Mesendoderm (in vitro differentiated cells): ENCODE measurements at regions not wholly inside any gene's neighbourhood (a gene's known extent, or its start where the extent isn't known, plus 50 kb on each side); places are given as distances from the start of the nearest gene placed in this dataset.

Experiments used
- DNase-seq: peaks from one replicate; pipeline ENCODE4 v3.0.0; 2013
- H2AK5ac ChIP-seq: 2 replicates; pipeline ENCODE4 v1.6.1; 2013; ENCODE audit warnings: low read length, inconsistent platforms
- H2BK120ac ChIP-seq: 2 replicates; pipeline ENCODE4 v1.6.1; 2013; ENCODE audit warnings: low read depth, mild to moderate bottlenecking, low read length, moderate library complexity, mixed read lengths
- H2BK15ac ChIP-seq: replicated peaks from 2 replicates; pipeline ENCODE4 v1.6.1; 2013; ENCODE audit warnings: low read depth, mild to moderate bottlenecking, moderate library complexity
- H2BK5ac ChIP-seq: 2 replicates; pipeline ENCODE4 v1.6.1; 2013; ENCODE audit warnings: low read length, inconsistent platforms
- H3K18ac ChIP-seq: 2 replicates; pipeline ENCODE4 v1.6.1; 2013; ENCODE audit warnings: mild to moderate bottlenecking, low read length, mixed read lengths
- H3K23ac ChIP-seq: one replicate; pipeline ENCODE4 v1.6.1; 2013; ENCODE audit warnings: low read length
- H3K27ac ChIP-seq: 2 replicates; pipeline ENCODE4 v1.5.1; 2013; ENCODE audit warnings: low read depth, mild to moderate bottlenecking, inconsistent platforms, low read length, moderate library complexity
- H3K27me3 ChIP-seq: 2 replicates; pipeline ENCODE4 v1.6.1; 2013; ENCODE audit warnings: low read length, control low read depth, mild to moderate bottlenecking, inconsistent platforms; ENCODE audit not compliant: insufficient read depth, poor library complexity
- H3K36me3 ChIP-seq: 2 replicates; pipeline ENCODE4 v1.6.1; 2013; ENCODE audit warnings: low read length, inconsistent platforms; ENCODE audit not compliant: control insufficient read depth, insufficient read depth
- H3K4ac ChIP-seq: one replicate; pipeline ENCODE4 v1.6.1; 2013; ENCODE audit warnings: low read depth, mild to moderate bottlenecking, low read length, moderate library complexity
- H3K4me1 ChIP-seq: 2 replicates; pipeline ENCODE4 v1.6.1; 2013; ENCODE audit warnings: low read depth, low read length, inconsistent platforms; ENCODE audit not compliant: control insufficient read depth
- H3K4me2 ChIP-seq: 2 replicates; pipeline ENCODE4 v1.6.1; 2013; ENCODE audit warnings: low read length
- H3K4me3 ChIP-seq: 2 replicates; pipeline ENCODE4 v1.5.1; 2013; ENCODE audit warnings: mild to moderate bottlenecking, low read length
- H3K56ac ChIP-seq: one replicate; pipeline ENCODE4 v1.6.1; 2013; ENCODE audit warnings: low read length
- H3K79me1 ChIP-seq: 2 replicates; pipeline ENCODE4 v1.6.1; 2013; ENCODE audit warnings: low read length, inconsistent platforms
- H3K79me2 ChIP-seq: 2 replicates; pipeline ENCODE4 v1.6.1; 2013; ENCODE audit warnings: mild to moderate bottlenecking, low read length; ENCODE audit not compliant: control insufficient read depth, insufficient read depth
- H3K9ac ChIP-seq: 2 replicates; pipeline ENCODE4 v1.6.1; 2013; ENCODE audit warnings: low read length, inconsistent platforms
- H4K5ac ChIP-seq: one replicate; pipeline ENCODE4 v1.6.1; 2013; ENCODE audit warnings: low read length
- H4K8ac ChIP-seq: one replicate; pipeline ENCODE4 v1.6.1; 2013; ENCODE audit warnings: low read depth, mild to moderate bottlenecking, control low read depth, low read length, moderate library complexity
- WGBS: extraction: QIAGEN DNeasy Blood & Tissue Kit; methylation state at CpG from one replicate; pipeline ENCODE4 v1.1.7; 2013; ENCODE audit warnings: low lambda C conversion rate, missing lambda C conversion rate; ENCODE audit not compliant: insufficient coverage; ENCODE audit errors: extremely low coverage; 5-methylcytosine and 5-hydroxymethylcytosine counted together

DNA sequence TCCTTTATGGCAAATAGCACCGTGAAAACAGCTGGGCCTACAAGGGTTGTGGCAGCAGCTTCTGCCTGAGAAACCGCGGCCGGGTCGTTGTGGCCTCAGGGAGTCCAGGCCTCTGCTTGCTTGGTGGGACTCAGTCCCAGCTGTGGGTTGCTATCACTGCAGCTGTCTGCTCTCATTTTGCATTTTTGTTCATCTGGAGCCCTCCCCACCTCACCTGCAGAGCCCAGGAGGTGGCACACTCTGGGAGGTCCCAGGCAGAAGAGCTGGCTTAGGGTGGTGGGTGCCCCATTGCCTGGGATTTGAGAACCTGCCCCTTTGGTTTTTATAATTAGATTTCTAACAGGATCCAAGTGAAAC, 138.4 kb downstream of the GADD45G start:
- Histone ChIP-seq H4K8ac (no peak overlapping the region), H3K27ac (peak overlapping the region; percentile 51), H2BK5ac (peak overlapping the region; percentile 39), H2AK5ac (no peak overlapping the region), H3K27me3 (no peaks in the 10 kb centered on the region), H3K9ac (no peak overlapping the region), H3K36me3 (no peaks in the 10 kb centered on the region), H2BK15ac (no peak overlapping the region), H3K4me3 (no peak overlapping the region), H2BK120ac (no peak overlapping the region), H3K23ac (no peak overlapping the region), H3K4me2 (no peak overlapping the region), H3K79me2 (no peaks in the 10 kb centered on the region), H4K5ac (no peak overlapping the region), H3K4ac (peak overlapping the region; percentile 38), H3K18ac (peak overlapping the region; percentile 5), H3K79me1 (no peaks in the 10 kb centered on the region), H3K4me1 (peaks cover 4% of the 10 kb centered on the region), H3K56ac (peak overlapping the region; percentile 74)
- DNase-seq: no peak
- WGBS: no CpG with 5 or more reads among the region's 5 CpGs

GRCh38 chr9:89743573-89744254, 138.9 kb downstream of the GADD45G start:
- Histone ChIP-seq H3K18ac (peak overlapping the region; percentile 5), H2BK15ac (no peak overlapping the region), H3K4me2 (no peak overlapping the region), H2BK5ac (no peak overlapping the region), H3K36me3 (no peaks in the 10 kb centered on the region), H3K27me3 (no peaks in the 10 kb centered on the region), H3K79me2 (no peaks in the 10 kb centered on the region), H4K8ac (no peak overlapping the region), H2AK5ac (no peak overlapping the region), H3K79me1 (no peaks in the 10 kb centered on the region), H3K56ac (peak overlapping the region; percentile 6), H3K9ac (no peak overlapping the region), H3K27ac (peak overlapping the region; percentile 4), H3K4me1 (peaks cover 4% of the 10 kb centered on the region), H3K4me3 (no peak overlapping the region), H3K23ac (no peak overlapping the region), H2BK120ac (no peak overlapping the region), H4K5ac (no peak overlapping the region), H3K4ac (peak overlapping the region; percentile 70)
- peak; percentile 85 for DNase-seq
- no CpG with 5 or more reads among the region's 8 CpGs for WGBS

GRCh38 chr9:89744255-89744648, 139.4 kb downstream of the GADD45G start:
- no peaks in the 10 kb centered on the region for H3K79me1 ChIP-seq
- H3K36me3 ChIP-seq: no peaks in the 10 kb centered on the region
- H2AK5ac ChIP-seq: peak overlapping the region; percentile 68
- peak overlapping the region; percentile 28 for H3K18ac ChIP-seq
- no peak for DNase-seq
- H3K27ac ChIP-seq: no peak overlapping the region
- H3K23ac ChIP-seq: no peak overlapping the region
- H2BK120ac ChIP-seq: no peak overlapping the region
- no peak overlapping the region for H2BK15ac ChIP-seq
- H3K4me1 ChIP-seq: peaks cover 4% of the 10 kb centered on the region
- peak overlapping the region; percentile 6 for H3K56ac ChIP-seq
- no peak overlapping the region for H4K5ac ChIP-seq
- no peak overlapping the region for H3K4me3 ChIP-seq
- H3K27me3 ChIP-seq: no peaks in the 10 kb centered on the region
- peak overlapping the region; percentile 70 for H3K4ac ChIP-seq
- no peaks in the 10 kb centered on the region for H3K79me2 ChIP-seq
- no peak overlapping the region for H3K4me2 ChIP-seq
- no CpG with 5 or more reads among the region's 8 CpGs for WGBS
- no peak overlapping the region for H4K8ac ChIP-seq
- H2BK5ac ChIP-seq: no peak overlapping the region
- H3K9ac ChIP-seq: no peak overlapping the region

DNA sequence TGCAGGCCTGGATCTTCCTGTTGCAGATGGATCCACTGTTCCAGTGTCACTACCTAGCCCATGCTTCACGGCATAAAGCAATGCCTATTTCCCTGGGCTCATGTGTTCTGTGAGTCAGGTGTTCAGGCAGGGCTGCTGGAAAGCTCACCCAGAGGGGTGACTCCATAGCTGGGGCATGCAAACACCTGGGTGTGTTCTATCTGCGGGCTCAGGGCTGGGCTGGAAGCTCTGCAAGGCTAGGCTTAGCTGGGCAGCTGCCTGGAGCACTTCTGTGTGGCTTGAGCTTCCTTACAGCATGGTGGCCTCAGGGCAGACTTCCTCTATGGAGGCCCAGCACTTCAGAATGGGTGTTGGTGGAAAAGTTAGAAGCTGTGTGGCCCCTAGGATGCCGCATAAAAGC, 139.9 kb downstream of the GADD45G start:
- Histone ChIP-seq H2BK5ac (no peak overlapping the region), H3K9ac (no peak overlapping the region), H3K4ac (no peak overlapping the region), H3K18ac (peak overlapping the region; percentile 28), H3K23ac (no peak overlapping the region), H3K36me3 (no peaks in the 10 kb centered on the region), H3K27ac (no peak overlapping the region), H3K56ac (no peak overlapping the region), H4K5ac (no peak overlapping the region), H3K4me2 (no peak overlapping the region), H3K4me3 (no peak overlapping the region), H3K4me1 (peaks cover 4% of the 10 kb centered on the region), H3K27me3 (no peaks in the 10 kb centered on the region), H4K8ac (no peak overlapping the region), H3K79me2 (no peaks in the 10 kb centered on the region), H3K79me1 (no peaks in the 10 kb centered on the region), H2BK15ac (no peak overlapping the region), H2BK120ac (no peak overlapping the region), H2AK5ac (peak overlapping the region; percentile 68)
- peak; percentile 58 for DNase-seq
- no CpG with 5 or more reads among the region's 3 CpGs for WGBS

DNA sequence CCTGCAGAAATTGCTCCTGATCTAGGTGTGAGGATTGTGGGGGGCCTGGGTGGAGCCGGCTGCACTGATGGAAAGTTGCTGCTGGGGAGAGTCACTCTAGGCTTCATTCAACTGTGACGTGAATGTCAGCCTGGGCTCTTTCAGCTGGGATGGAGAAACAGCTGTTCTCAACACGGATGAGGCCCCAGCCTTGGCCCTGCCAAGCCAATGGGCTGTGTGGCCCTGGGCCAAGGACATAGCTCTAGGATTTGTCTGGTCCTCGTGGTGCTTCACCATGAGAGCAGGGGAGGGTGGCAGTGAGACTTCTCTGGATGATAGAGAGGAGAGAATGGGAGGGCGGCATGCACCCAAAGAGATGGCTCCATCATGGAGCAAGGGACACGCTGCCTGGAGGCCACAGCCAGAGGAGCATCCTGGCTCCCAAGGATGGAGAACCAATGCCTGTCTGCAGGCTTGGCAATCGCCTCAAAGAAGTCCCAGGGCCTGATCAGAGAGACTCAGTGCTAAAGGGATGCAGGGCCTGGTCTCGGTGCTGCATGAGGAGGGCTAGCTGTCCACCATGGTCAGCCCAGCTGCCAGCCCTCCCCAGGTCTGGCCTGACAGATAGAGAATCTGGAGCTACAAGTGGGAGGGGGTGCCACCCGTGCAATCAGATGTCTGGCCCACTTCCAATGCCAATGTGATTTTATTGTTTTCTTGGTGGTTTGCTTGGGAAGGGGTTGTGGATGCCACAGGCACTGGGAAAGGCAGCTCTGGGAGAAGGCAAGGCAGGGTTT, 141.0 kb downstream of the GADD45G start:
- Histone ChIP-seq H2AK5ac (no peak overlapping the region), H3K9ac (no peak overlapping the region), H3K27me3 (no peaks in the 10 kb centered on the region), H3K23ac (no peak overlapping the region), H3K27ac (no peak overlapping the region), H3K79me2 (no peaks in the 10 kb centered on the region), H3K4me1 (peaks cover 4% of the 10 kb centered on the region), H3K79me1 (no peaks in the 10 kb centered on the region), H3K36me3 (no peaks in the 10 kb centered on the region), H3K4ac (no peak overlapping the region), H2BK15ac (no peak overlapping the region), H4K5ac (no peak overlapping the region), H3K4me2 (no peak overlapping the region), H2BK120ac (no peak overlapping the region), H3K4me3 (no peak overlapping the region), H3K18ac (no peak overlapping the region), H2BK5ac (no peak overlapping the region), H4K8ac (no peak overlapping the region), H3K56ac (no peak overlapping the region)
- WGBS: no CpG with 5 or more reads among the region's 9 CpGs
- DNase-seq: no peak
